GM12878 (cell line): ENCODE measurements at regions not wholly inside any gene's neighbourhood (a gene's known extent, or its start where the extent isn't known, plus 50 kb on each side); places are given as distances from the start of the nearest gene placed in this dataset.

Source experiments
- ATAC-seq: fragments of 200-7000 bp; cut with Tn5 transposase; 3 replicates; pipeline ENCODE4 v1.9.1; 2020; ENCODE audit warnings: mild to moderate bottlenecking, moderate library complexity
- BruUV-seq: library from RNA; stranded (reverse); fragments of 400-500 nt; replicated peaks from 2 replicates; lab custom pipeline; 2021; lab: Mats Ljungman, UMichigan
- CTCF ChIA-PET: fragments of 300-600 bp; sonication (Branson Sonifier 250); formaldehyde crosslinking; extraction: SDS; loops from one replicate; lab custom pipeline; 2021; ENCODE audit warnings: inconsistent platforms; lab: Yijun Ruan, JAX
- POLR2A ChIA-PET: fragments of 350-600 bp; formaldehyde crosslinking; extraction: SDS; loops from one replicate; lab custom pipeline; 2021; ENCODE audit warnings: inconsistent platforms; lab: Charles Lee
- RAD21 ChIA-PET: fragments of 300-600 bp; sonication (Branson Sonifier 250); formaldehyde crosslinking; loops from one replicate; lab custom pipeline; 2023; ENCODE audit warnings: antibody characterized with exemption; ENCODE audit not compliant: unreplicated experiment; lab: Charles Lee
- SMC1A ChIA-PET: fragments of 300-600 bp; sonication (Branson Sonifier 250); formaldehyde crosslinking; loops from one replicate; lab custom pipeline; 2023; ENCODE audit not compliant: unreplicated experiment, uncharacterized antibody; lab: Charles Lee
- DNase-seq: peaks from one replicate; pipeline ENCODE4 v3.0.0-alpha.2; 2011; ENCODE audit warnings: low read depth, low spot score
- FAIRE-seq: peaks from 3 replicates; lab custom pipeline; 2011; peaks lifted over from hg19 to GRCh38; lab: Jason Lieb, UNC
- H2AFZ ChIP-seq: 2 replicates; pipeline ENCODE4 v1.6.0; 2011; ENCODE audit warnings: low read depth, low read length, control low read depth; ENCODE audit not compliant: control insufficient read depth
- H3K27ac ChIP-seq: 2 replicates; pipeline ENCODE4 v1.5.1; 2011; ENCODE audit warnings: control low read depth; ENCODE audit not compliant: control insufficient read depth, insufficient read depth
- H3K27me3 ChIP-seq, 2 experiments: replicated peaks in 1 of 2; 2 replicates each; pipeline versions ENCODE4 v1.6.0 to v1.6.1; 2011; ENCODE audit warnings: low read length in 1 of 2; ENCODE audit not compliant: control insufficient read depth in 2 of 2, insufficient read depth in 2 of 2
- H3K36me3 ChIP-seq, 2 experiments: 2 replicates each; pipeline ENCODE4 v1.5.1; 2011; ENCODE audit warnings: low read length in 1 of 2; ENCODE audit not compliant: control insufficient read depth in 2 of 2, insufficient read depth in 2 of 2
- H3K4me1 ChIP-seq: 2 replicates; pipeline ENCODE4 v1.6.1; 2011; ENCODE audit warnings: mild to moderate bottlenecking, low read length, moderate library complexity, mixed read lengths; ENCODE audit not compliant: control insufficient read depth, insufficient read depth
- H3K4me2 ChIP-seq: 2 replicates; pipeline ENCODE4 v1.6.0; 2011; ENCODE audit warnings: control low read depth; ENCODE audit not compliant: control insufficient read depth, insufficient read depth
- H3K4me3 ChIP-seq: fragments of 200-600 bp; sonication (generic); 2 replicates; pipeline ENCODE4 v1.5.1; 2016
- H3K79me2 ChIP-seq: 2 replicates; pipeline ENCODE4 v1.6.0; 2011; ENCODE audit warnings: low read length; ENCODE audit not compliant: control insufficient read depth, insufficient read depth
- H3K9ac ChIP-seq: 2 replicates; pipeline ENCODE4 v1.8.0; 2011; ENCODE audit warnings: low read length, control low read depth, mixed read lengths; ENCODE audit not compliant: control insufficient read depth, insufficient read depth
- H3K9me3 ChIP-seq: replicated peaks from 3 replicates; pipeline ENCODE4 v1.5.1; 2011; ENCODE audit warnings: mild to moderate bottlenecking, low read length; ENCODE audit not compliant: control insufficient read depth, insufficient read depth
- H4K20me1 ChIP-seq: 2 replicates; pipeline ENCODE4 v1.6.0; 2011; ENCODE audit not compliant: control insufficient read depth, insufficient read depth
- ASH2L ChIP-seq: fragments of 300-600, 200-600 bp; sonication (generic); IDR thresholded peaks from 2 replicates; pipeline ENCODE4 v1.6.1; 2017; ENCODE audit warnings: low read depth, mild to moderate bottlenecking, borderline replicate concordance
- DPF2 ChIP-seq: fragments of 450-650 bp; IDR thresholded peaks from 2 replicates; pipeline ENCODE4 v1.6.1; 2017; ENCODE audit warnings: mild to moderate bottlenecking
- NRF1 ChIP-seq: conservative IDR thresholded peaks from 2 replicates; pipeline ENCODE4 v1.6.1; 2011; ENCODE audit warnings: mild to moderate bottlenecking, low read depth, low read length, improper control_type of control experiment
- POLR2A ChIP-seq: IDR thresholded peaks from 2 replicates; pipeline ENCODE4 v1.6.1; 2011; ENCODE audit warnings: low read depth, mild to moderate bottlenecking, low read length
- RELB ChIP-seq: fragments of 450-650 bp; IDR thresholded peaks from 2 replicates; pipeline ENCODE4 v1.6.1; 2017; ENCODE audit warnings: low read depth, mild to moderate bottlenecking, moderate library complexity
- ZBTB4 ChIP-seq: fragments of 450-650 bp; formaldehyde crosslinking; IDR thresholded peaks from 2 replicates; pipeline ENCODE4 v1.4.0; 2022; ENCODE audit warnings: mild to moderate bottlenecking, moderate library complexity
- ZNF217 ChIP-seq: fragments of 450-650 bp; IDR thresholded peaks from 2 replicates; pipeline ENCODE4 v1.6.1; 2017; ENCODE audit warnings: antibody characterized with exemption, mild to moderate bottlenecking
- ZNF24 ChIP-seq: fragments of 450-650 bp; IDR thresholded peaks from 2 replicates; pipeline ENCODE4 v1.6.1; 2017; ENCODE audit warnings: antibody characterized with exemption, mild to moderate bottlenecking
- WGBS: methylation state at CpG from one replicate; pipeline ENCODE4 v1.1.6; 2016; ENCODE audit warnings: low lambda C conversion rate; ENCODE audit not compliant: insufficient replicate concordance, insufficient coverage; ENCODE audit errors: missing lambda C conversion rate; 5-methylcytosine and 5-hydroxymethylcytosine counted together
- in situ Hi-C: fragments of 300-500 bp; cut with MboI; formaldehyde crosslinking; loops from 9 replicates; pipeline ENCODE4 v1.14.3; 2018; ENCODE audit warnings: mixed read lengths
- intact Hi-C: fragments of 100-400 bp; cut with micrococcal nuclease; formaldehyde crosslinking; loops from one replicate; pipeline ENCODE4 v1.14.2; 2022; ENCODE audit not compliant: unreplicated experiment

- Histone ChIP-seq H3K9me3 (no peaks in the 10 kb centered on the region), H3K9ac (no peak overlapping the region), H3K27ac (no peak overlapping the region), H3K27me3 (no peaks in the 10 kb centered on the region), H3K79me2 (no peaks in the 10 kb centered on the region), H3K4me1 (no peaks in the 10 kb centered on the region), H2AFZ (no peak overlapping the region), H3K4me2 (no peak overlapping the region), H3K36me3 (no peaks in the 10 kb centered on the region), H3K4me3 (no peak overlapping the region), H4K20me1 (no peaks in the 10 kb centered on the region)
- POLR2A ChIA-PET, result no interaction called here
- SMC1A ChIA-PET, result no interaction called here
- intact Hi-C loops, result loop anchor here (10.0 kb wide), 1 partner anchor 342 kb away; no protein-coding TSS in a partner anchor
- RAD21 ChIA-PET, result no interaction called here
- 26% methylated on average over 4 of the region's 4 CpGs for WGBS
- no peak for FAIRE-seq
- CTCF ChIA-PET, result no interaction called here
- no TSS peak for BruUV-seq
- DNase-seq, result no peak
- ATAC-seq, result no peak
- in situ Hi-C loops, result no loop called here
- TF ChIP-seq DPF2 (no peak), ASH2L (no peak), POLR2A (no peak), ZNF217 (no peak), ZNF24 (no peak), ZBTB4 (no peak), RELB (no peak), NRF1 (no peak)
Observed at GRCh38 chr11:115677190-115677589, 173.0 kb upstream of the CADM1 start.
